CD4-positive, alpha-beta memory T cell (primary cell): ENCODE measurements at regions not wholly inside any gene's neighbourhood (a gene's known extent, or its start where the extent isn't known, plus 50 kb on each side); places are given as distances from the start of the nearest gene placed in this dataset.

Experiments used
- CTCF ChIA-PET: fragments of 350-600 bp; sonication (Branson Sonifier 250); formaldehyde crosslinking; loops from one replicate; lab custom pipeline; 2021; ENCODE audit warnings: inconsistent platforms; ENCODE audit not compliant: partially characterized antibody; lab: Charles Lee
- POLR2A ChIA-PET: fragments of 350-600 bp; sonication (Branson Sonifier 250); formaldehyde crosslinking; loops from one replicate; lab custom pipeline; 2021; ENCODE audit not compliant: partially characterized antibody; lab: Charles Lee
- DNase-seq, 5 donors: peaks; one replicate each; pipeline versions ENCODE4 v3.0.0 to v3.0.0-alpha.2; 2020 to 2022; ENCODE audit warnings: mixed read lengths in 1 of 5
- H3K27ac ChIP-seq: one replicate; pipeline ENCODE4 v1.7.0; 2013; ENCODE audit warnings: low read depth, low read length
- H3K27me3 ChIP-seq: 2 replicates; pipeline ENCODE4 v1.7.0; 2013; ENCODE audit warnings: mild to moderate bottlenecking, low read length, moderate library complexity; ENCODE audit not compliant: insufficient read depth
- H3K36me3 ChIP-seq: 2 replicates; pipeline ENCODE4 v1.7.0; 2013; ENCODE audit warnings: mild to moderate bottlenecking, low read length, moderate library complexity; ENCODE audit not compliant: insufficient read depth
- H3K4me1 ChIP-seq: 2 replicates; pipeline ENCODE4 v1.7.0; 2013; ENCODE audit warnings: mild to moderate bottlenecking, low read length, moderate library complexity; ENCODE audit not compliant: insufficient read depth
- H3K4me3 ChIP-seq, 2 donors: one replicate each; pipeline ENCODE4 v1.7.0; 2013; ENCODE audit warnings: low read length in 2 of 2, mild to moderate bottlenecking in 1 of 2
- H3K9me3 ChIP-seq, 2 donors: one replicate each; pipeline ENCODE4 v1.7.0; 2013; ENCODE audit warnings: low read length in 2 of 2, control low read depth in 1 of 2; ENCODE audit not compliant: control insufficient read depth in 1 of 2
- H3K27ac Mint-ChIP-seq, 7 donors: one replicate each; pipeline ENCODE4 v1.8.0; 2020 to 2021; ENCODE audit warnings: mixed read lengths in 7 of 7, mild to moderate bottlenecking in 6 of 7, inconsistent platforms in 3 of 7, moderate library complexity in 3 of 7
- H3K27me3 Mint-ChIP-seq, 2 donors: one replicate each; pipeline ENCODE4 v1.8.0; 2020 to 2021; ENCODE audit warnings: mixed read lengths in 2 of 2
- H3K36me3 Mint-ChIP-seq, 2 donors: one replicate each; pipeline ENCODE4 v1.8.0; 2020 to 2021; ENCODE audit warnings: mixed read lengths in 2 of 2, inconsistent platforms in 1 of 2, mild to moderate bottlenecking in 1 of 2
- H3K4me1 Mint-ChIP-seq, 4 donors: one replicate each; pipeline ENCODE4 v1.8.0; 2020 to 2021; ENCODE audit warnings: mixed read lengths in 4 of 4, mild to moderate bottlenecking in 1 of 4
- H3K4me3 Mint-ChIP-seq, 8 donors: one replicate each; pipeline ENCODE4 v1.8.0; 2020 to 2021; ENCODE audit warnings: mixed read lengths in 8 of 8, mild to moderate bottlenecking in 7 of 8, moderate library complexity in 6 of 8, inconsistent platforms in 3 of 8
- H3K9me3 Mint-ChIP-seq, 8 donors: one replicate each; pipeline ENCODE4 v1.8.0; 2020 to 2021; ENCODE audit warnings: mixed read lengths in 8 of 8, mild to moderate bottlenecking in 5 of 8, inconsistent platforms in 3 of 8, moderate library complexity in 1 of 8
- intact Hi-C: fragments of 100-400 bp; cut with micrococcal nuclease; formaldehyde crosslinking; loops from one replicate; pipeline ENCODE4 v1.15.1; 2023

DNA sequence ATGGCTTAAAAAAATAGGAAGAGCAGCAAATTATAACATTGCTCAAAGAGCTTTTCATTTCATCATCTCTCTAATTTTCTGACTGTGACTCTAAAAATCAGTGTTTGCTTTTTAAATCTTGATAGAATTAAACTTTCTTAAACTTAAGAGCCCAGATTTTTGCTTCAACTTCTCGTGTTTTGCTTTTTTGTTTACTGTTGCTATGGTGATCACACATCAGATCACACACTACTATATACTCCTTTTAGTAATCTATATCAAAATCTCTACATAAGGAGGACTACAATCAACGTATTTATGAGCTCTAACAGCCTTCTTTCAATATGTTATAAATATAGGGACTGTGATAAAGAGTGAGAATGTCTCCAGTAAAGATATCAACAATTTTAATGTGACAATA lies 537.3 kb downstream of the KCNT2 start:
- Histone ChIP-seq H3K36me3 (no peaks in the 10 kb centered on the region), H3K4me3 (no peak overlapping the region), H3K4me1 (no peaks in the 10 kb centered on the region), H3K27me3 (no peaks in the 10 kb centered on the region), H3K27ac (no peak overlapping the region), H3K9me3 (no peaks in the 10 kb centered on the region)
- ChIA-PET POLR2A (no interaction called here), CTCF (no interaction called here)
- no peaks in the 10 kb centered on the region for H3K4me1 Mint-ChIP-seq
- no peak for DNase-seq
- peaks cover 0 to 2% (median 0%) of the 10 kb centered on the region in 8 donors for H3K9me3 Mint-ChIP-seq
- H3K27me3 Mint-ChIP-seq, result no peaks in the 10 kb centered on the region
- intact Hi-C loops, result no loop called here
- no peak overlapping the region for H3K4me3 Mint-ChIP-seq
- no peaks in the 10 kb centered on the region for H3K36me3 Mint-ChIP-seq
- no peak overlapping the region for H3K27ac Mint-ChIP-seq

DNA sequence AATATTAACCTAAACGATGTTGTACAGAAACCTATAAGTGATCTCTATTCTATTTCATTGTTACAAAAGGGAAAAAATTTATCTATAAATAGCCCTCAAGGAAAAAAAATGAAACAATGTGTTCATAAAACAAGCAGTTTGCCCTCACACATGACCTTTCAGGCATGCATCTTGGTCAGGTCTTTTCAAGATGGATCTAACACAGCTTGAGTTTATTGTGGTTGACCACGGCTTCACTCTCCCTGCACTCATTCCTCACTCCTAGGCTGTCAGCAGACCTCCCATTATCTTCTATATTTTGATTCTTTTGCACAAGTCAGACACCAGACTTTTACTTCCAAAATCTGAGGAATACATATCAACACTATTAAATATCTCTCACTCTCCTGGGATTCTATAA lies 544.3 kb downstream of the KCNT2 start:
- H3K36me3 ChIP-seq, result no peaks in the 10 kb centered on the region
- H3K27ac ChIP-seq, result no peak overlapping the region
- H3K4me3 ChIP-seq, result no peak overlapping the region
- no peaks in the 10 kb centered on the region for H3K9me3 ChIP-seq
- Mint-ChIP-seq H3K4me1 (no peaks in the 10 kb centered on the region), H3K4me3 (no peak overlapping the region), H3K9me3 (peaks cover 0 to 5% (median 0%) of the 10 kb centered on the region in 8 donors), H3K36me3 (no peaks in the 10 kb centered on the region), H3K27me3 (no peaks in the 10 kb centered on the region), H3K27ac (no peak overlapping the region)
- POLR2A ChIA-PET, result no interaction called here
- no peak for DNase-seq
- no peaks in the 10 kb centered on the region for H3K27me3 ChIP-seq
- intact Hi-C loops, result no loop called here
- CTCF ChIA-PET, result no interaction called here
- no peaks in the 10 kb centered on the region for H3K4me1 ChIP-seq

DNA sequence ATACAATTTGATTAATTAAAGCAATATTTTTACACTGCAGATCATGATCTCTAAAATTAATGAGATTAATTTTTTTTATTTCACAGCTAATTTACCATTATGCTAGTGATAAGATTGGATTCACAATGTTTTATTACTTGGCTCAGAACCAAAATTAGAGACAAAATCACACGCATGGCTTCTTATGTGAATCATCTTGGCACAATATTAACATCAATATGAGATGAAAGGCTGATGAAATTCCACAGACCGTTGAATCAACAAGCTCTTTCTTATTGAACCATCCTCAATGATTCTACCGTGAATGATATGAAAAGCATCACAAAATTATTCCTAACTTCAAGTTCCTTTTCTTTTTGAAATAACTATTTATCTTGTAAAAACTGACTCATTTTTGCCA lies 544.9 kb downstream of the KCNT2 start:
- Histone ChIP-seq H3K27me3 (no peaks in the 10 kb centered on the region), H3K9me3 (no peaks in the 10 kb centered on the region), H3K27ac (no peak overlapping the region), H3K4me3 (no peak overlapping the region), H3K4me1 (no peaks in the 10 kb centered on the region), H3K36me3 (no peaks in the 10 kb centered on the region)
- Mint-ChIP-seq H3K27ac (no peak overlapping the region), H3K27me3 (no peaks in the 10 kb centered on the region), H3K9me3 (peaks cover 0 to 5% (median 0%) of the 10 kb centered on the region in 8 donors), H3K4me1 (no peaks in the 10 kb centered on the region), H3K36me3 (no peaks in the 10 kb centered on the region), H3K4me3 (no peak overlapping the region)
- DNase-seq, result no peak
- ChIA-PET CTCF (no interaction called here), POLR2A (no interaction called here)
- intact Hi-C loops, result no loop called here

DNA sequence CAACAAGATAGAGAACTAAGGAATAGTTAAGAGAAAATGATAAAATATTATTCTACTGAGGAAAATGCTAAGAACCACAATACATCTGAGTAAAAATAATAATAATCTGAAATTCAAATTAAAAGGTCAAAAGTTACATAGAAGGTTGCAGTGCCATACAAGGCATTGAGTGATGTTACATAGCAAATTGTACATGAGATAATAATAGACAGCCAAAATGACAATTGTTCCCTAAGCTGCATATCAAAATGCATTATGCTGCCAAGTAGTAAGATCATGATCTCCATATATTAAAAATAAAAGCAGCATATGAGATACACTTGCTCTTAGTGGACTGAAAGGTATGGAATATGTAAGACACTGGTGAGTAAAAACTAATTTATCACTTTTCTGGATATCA lies 547.7 kb downstream of the KCNT2 start:
- no peak overlapping the region for H3K4me3 ChIP-seq
- H3K4me1 ChIP-seq, result no peaks in the 10 kb centered on the region
- DNase-seq, result no peak
- no peaks in the 10 kb centered on the region for H3K27me3 ChIP-seq
- H3K27ac Mint-ChIP-seq, result no peak overlapping the region
- ChIA-PET CTCF (no interaction called here), POLR2A (no interaction called here)
- no peak overlapping the region for H3K27ac ChIP-seq
- H3K9me3 Mint-ChIP-seq, result peaks cover 0 to 4% (median 1%) of the 10 kb centered on the region in 8 donors
- H3K9me3 ChIP-seq, result no peaks in the 10 kb centered on the region
- no peaks in the 10 kb centered on the region for H3K4me1 Mint-ChIP-seq
- intact Hi-C loops, result no loop called here
- no peaks in the 10 kb centered on the region for H3K36me3 ChIP-seq
- H3K27me3 Mint-ChIP-seq, result no peaks in the 10 kb centered on the region
- no peaks in the 10 kb centered on the region for H3K36me3 Mint-ChIP-seq
- no peak overlapping the region for H3K4me3 Mint-ChIP-seq

DNA sequence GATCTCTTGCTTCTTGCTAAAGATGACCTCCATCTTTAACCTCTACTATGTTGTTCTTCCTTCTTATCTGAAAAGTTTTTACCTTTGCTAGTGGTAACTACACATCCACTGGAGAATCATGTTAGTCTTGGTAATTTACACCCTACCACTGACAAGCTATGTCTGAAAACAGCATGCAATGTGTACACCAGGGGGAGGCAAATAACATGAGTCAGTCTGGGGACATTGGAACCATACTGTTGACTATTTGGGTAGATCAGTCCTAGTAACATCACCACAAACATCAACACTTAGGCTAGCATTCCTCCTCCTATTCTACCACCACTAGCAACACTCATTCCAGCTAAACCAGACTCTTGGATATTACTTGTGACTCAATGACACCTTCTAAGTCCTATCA lies 549.0 kb downstream of the KCNT2 start:
- POLR2A ChIA-PET, result no interaction called here
- Histone ChIP-seq H3K36me3 (no peaks in the 10 kb centered on the region), H3K27ac (no peak overlapping the region), H3K4me3 (no peak overlapping the region), H3K4me1 (no peaks in the 10 kb centered on the region), H3K9me3 (no peaks in the 10 kb centered on the region), H3K27me3 (no peaks in the 10 kb centered on the region)
- intact Hi-C loops, result no loop called here
- H3K4me1 Mint-ChIP-seq, result no peaks in the 10 kb centered on the region
- H3K4me3 Mint-ChIP-seq, result no peak overlapping the region
- no peaks in the 10 kb centered on the region for H3K36me3 Mint-ChIP-seq
- no peak for DNase-seq
- CTCF ChIA-PET, result no interaction called here
- no peaks in the 10 kb centered on the region for H3K27me3 Mint-ChIP-seq
- H3K9me3 Mint-ChIP-seq, result peaks cover 0 to 4% (median 1%) of the 10 kb centered on the region in 8 donors
- no peak overlapping the region for H3K27ac Mint-ChIP-seq

DNA sequence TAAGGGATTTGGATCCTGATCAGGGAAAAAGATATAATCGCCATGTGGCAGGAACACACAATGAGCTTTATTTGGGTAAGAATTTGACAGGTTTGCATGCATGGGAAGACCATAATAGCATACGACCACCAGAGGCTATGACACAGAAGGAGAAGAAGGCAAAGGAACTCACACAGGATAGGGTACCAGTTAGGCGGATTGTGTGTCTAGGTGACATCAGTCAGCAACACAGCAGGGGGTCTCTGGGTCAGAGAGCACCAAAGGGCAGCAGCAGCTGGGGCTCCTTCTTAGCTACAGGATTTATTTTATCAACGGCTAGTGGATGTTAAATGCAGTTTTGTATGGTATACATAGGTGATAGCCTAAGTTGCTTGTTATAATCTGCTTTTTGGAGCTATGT lies 551.3 kb downstream of the KCNT2 start:
- no peaks in the 10 kb centered on the region for H3K4me1 Mint-ChIP-seq
- Histone ChIP-seq H3K4me1 (no peaks in the 10 kb centered on the region), H3K27ac (no peak overlapping the region), H3K27me3 (no peaks in the 10 kb centered on the region), H3K4me3 (no peak overlapping the region), H3K36me3 (no peaks in the 10 kb centered on the region), H3K9me3 (no peaks in the 10 kb centered on the region)
- intact Hi-C loops, result no loop called here
- ChIA-PET CTCF (no interaction called here), POLR2A (no interaction called here)
- H3K27ac Mint-ChIP-seq, result no peak overlapping the region
- DNase-seq, result no peak
- H3K4me3 Mint-ChIP-seq, result no peak overlapping the region
- no peaks in the 10 kb centered on the region for H3K27me3 Mint-ChIP-seq
- H3K9me3 Mint-ChIP-seq, result peaks cover 0 to 4% (median 0%) of the 10 kb centered on the region in 8 donors
- H3K36me3 Mint-ChIP-seq, result no peaks in the 10 kb centered on the region

DNA sequence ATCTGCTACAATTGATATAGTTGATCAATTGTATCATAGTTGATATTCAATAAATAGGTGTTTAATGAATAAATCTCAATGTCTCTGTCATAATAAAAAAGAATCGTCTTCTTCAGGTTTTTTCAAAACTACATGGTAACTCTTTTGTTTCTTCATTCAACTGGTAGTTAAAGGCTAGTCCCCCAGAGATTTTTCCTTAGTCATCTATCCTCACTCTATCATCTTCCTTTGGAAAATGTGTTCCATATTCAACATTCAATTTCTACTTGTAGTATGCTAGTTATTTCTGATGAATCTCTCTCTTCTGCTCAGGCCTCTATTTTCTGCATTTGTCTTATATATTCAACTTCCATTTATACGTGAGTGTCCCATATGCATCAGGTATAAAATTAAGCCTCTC lies 558.8 kb downstream of the KCNT2 start:
- H3K27me3 ChIP-seq, result no peaks in the 10 kb centered on the region
- DNase-seq, result no peak
- Mint-ChIP-seq H3K9me3 (peaks cover 0 to 4% (median 0%) of the 10 kb centered on the region in 8 donors), H3K36me3 (no peaks in the 10 kb centered on the region), H3K27me3 (no peaks in the 10 kb centered on the region), H3K4me3 (no peak overlapping the region), H3K27ac (no peak overlapping the region), H3K4me1 (no peaks in the 10 kb centered on the region)
- CTCF ChIA-PET, result no interaction called here
- no peaks in the 10 kb centered on the region for H3K4me1 ChIP-seq
- intact Hi-C loops, result no loop called here
- H3K36me3 ChIP-seq, result no peaks in the 10 kb centered on the region
- POLR2A ChIA-PET, result no interaction called here
- H3K9me3 ChIP-seq, result no peaks in the 10 kb centered on the region
- no peak overlapping the region for H3K27ac ChIP-seq
- no peak overlapping the region for H3K4me3 ChIP-seq

DNA sequence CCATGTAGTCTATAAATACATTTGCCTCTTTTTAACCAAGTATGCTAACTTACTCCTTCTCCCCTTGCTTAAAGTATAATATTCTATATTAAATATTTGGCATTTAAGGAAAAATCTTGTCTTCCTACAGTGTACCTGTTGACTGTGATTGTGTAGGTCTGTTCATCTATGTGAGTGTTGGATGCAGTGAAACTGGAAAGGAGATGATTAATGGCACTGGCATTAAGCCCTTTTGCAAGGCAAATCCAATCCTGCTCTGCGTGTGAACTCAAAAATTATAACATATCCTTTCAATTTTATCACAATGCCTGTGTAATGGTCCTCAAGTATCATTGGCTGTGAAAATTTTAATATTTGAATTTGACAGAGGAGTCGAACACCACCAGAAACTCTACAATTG lies 565.0 kb downstream of the KCNT2 start:
- no peak for DNase-seq
- no peak overlapping the region for H3K27ac ChIP-seq
- ChIA-PET POLR2A (no interaction called here), CTCF (no interaction called here)
- Mint-ChIP-seq H3K9me3 (peaks cover 4 to 19% (median 9%) of the 10 kb centered on the region in 8 donors), H3K36me3 (no peaks in the 10 kb centered on the region), H3K27me3 (no peaks in the 10 kb centered on the region), H3K4me3 (no peak overlapping the region), H3K4me1 (no peaks in the 10 kb centered on the region), H3K27ac (no peak overlapping the region)
- H3K36me3 ChIP-seq, result no peaks in the 10 kb centered on the region
- no peaks in the 10 kb centered on the region for H3K9me3 ChIP-seq
- no peak overlapping the region for H3K4me3 ChIP-seq
- H3K27me3 ChIP-seq, result no peaks in the 10 kb centered on the region
- no peaks in the 10 kb centered on the region for H3K4me1 ChIP-seq
- intact Hi-C loops, result no loop called here
